Mesenchymal stem cell (in vitro differentiated cells and primary cell): ENCODE measurements at regions not wholly inside any gene's neighbourhood (a gene's known extent, or its start where the extent isn't known, plus 50 kb on each side); places are given as distances from the start of the nearest gene placed in this dataset.

Experiments
- DNase-seq: peaks from one replicate; pipeline ENCODE4 v3.0.0-alpha.2; 2013
- H2AFZ ChIP-seq: one replicate; pipeline ENCODE4 v1.6.1; 2013; ENCODE audit warnings: low read depth, mild to moderate bottlenecking, control low read depth, inconsistent platforms, low read length, moderate library complexity
- H2AK5ac ChIP-seq: 2 replicates; pipeline ENCODE4 v1.6.1; 2013; ENCODE audit warnings: low read length, moderate library complexity, mild to moderate bottlenecking, inconsistent platforms; ENCODE audit not compliant: severe bottlenecking
- H2BK120ac ChIP-seq: one replicate; pipeline ENCODE4 v1.6.1; 2013; ENCODE audit warnings: low read depth, mild to moderate bottlenecking, inconsistent platforms, low read length, moderate library complexity
- H2BK12ac ChIP-seq, 2 experiments: one replicate each; pipeline ENCODE4 v1.6.1; 2013; ENCODE audit warnings: inconsistent platforms in 2 of 2, low read length in 2 of 2, mild to moderate bottlenecking in 2 of 2, moderate library complexity in 2 of 2, control low read depth in 1 of 2
- H2BK15ac ChIP-seq: one replicate; pipeline ENCODE4 v1.6.1; 2013; ENCODE audit warnings: mild to moderate bottlenecking, low read depth, inconsistent platforms; ENCODE audit not compliant: poor library complexity, severe bottlenecking
- H2BK5ac ChIP-seq: 2 replicates; pipeline ENCODE4 v1.6.1; 2013; ENCODE audit warnings: low read depth, mild to moderate bottlenecking, low read length, control low read depth, inconsistent platforms; ENCODE audit not compliant: poor library complexity, severe bottlenecking
- H3K14ac ChIP-seq, 2 experiments: one replicate each; pipeline ENCODE4 v1.6.1; 2013; ENCODE audit warnings: inconsistent platforms in 2 of 2, low read length in 2 of 2, control low read depth in 1 of 2, mild to moderate bottlenecking in 1 of 2, moderate library complexity in 1 of 2
- H3K18ac ChIP-seq, 2 experiments: one replicate each; pipeline ENCODE4 v1.6.1; 2013; ENCODE audit warnings: inconsistent platforms in 2 of 2, low read length in 2 of 2, control low read depth in 1 of 2, low read depth in 1 of 2, mild to moderate bottlenecking in 1 of 2
- H3K23ac ChIP-seq, 2 experiments: one replicate each; pipeline ENCODE4 v1.6.1; 2013; ENCODE audit warnings: inconsistent platforms in 2 of 2, low read length in 2 of 2, mild to moderate bottlenecking in 2 of 2, moderate library complexity in 2 of 2, control low read depth in 1 of 2
- H3K27ac ChIP-seq: 2 replicates; pipeline ENCODE4 v1.5.1; 2013; ENCODE audit warnings: mild to moderate bottlenecking, moderate library complexity, low read length, control low read depth, inconsistent platforms; ENCODE audit not compliant: poor library complexity, severe bottlenecking
- H3K27me3 ChIP-seq, 2 experiments: 2 replicates each; pipeline versions ENCODE4 v1.6.1 to v1.7.0; 2013; ENCODE audit warnings: low read length in 2 of 2, mild to moderate bottlenecking in 2 of 2, moderate library complexity in 2 of 2, control low read depth in 1 of 2, inconsistent platforms in 1 of 2; ENCODE audit not compliant: control insufficient read depth in 1 of 2, insufficient read depth in 1 of 2
- H3K36me3 ChIP-seq, 2 experiments: 2 replicates each; pipeline versions ENCODE4 v1.6.1 to v1.7.0; 2013; ENCODE audit warnings: low read length in 2 of 2, control low read depth in 1 of 2, inconsistent platforms in 1 of 2, low read depth in 1 of 2, mild to moderate bottlenecking in 1 of 2; ENCODE audit not compliant: insufficient read depth in 2 of 2, control insufficient read depth in 1 of 2
- H3K4ac ChIP-seq, 2 experiments: one replicate each; pipeline ENCODE4 v1.6.1; 2013; ENCODE audit warnings: inconsistent platforms in 2 of 2, low read length in 2 of 2, mild to moderate bottlenecking in 2 of 2, moderate library complexity in 2 of 2, control low read depth in 1 of 2, low read depth in 1 of 2
- H3K4me1 ChIP-seq: 2 replicates; pipeline ENCODE4 v1.6.1; 2013; ENCODE audit warnings: low read depth, low read length, control low read depth; ENCODE audit not compliant: control insufficient read depth, insufficient read depth
- H3K4me2 ChIP-seq: 2 replicates; pipeline ENCODE4 v1.6.1; 2013; ENCODE audit warnings: low read length, mild to moderate bottlenecking, inconsistent platforms; ENCODE audit not compliant: poor library complexity, severe bottlenecking
- H3K4me3 ChIP-seq, 2 experiments: 2 replicates each; pipeline versions ENCODE4 v1.5.1 to v1.7.0; 2013; ENCODE audit warnings: low read length in 2 of 2, mild to moderate bottlenecking in 2 of 2, control low read depth in 1 of 2, low read depth in 1 of 2; ENCODE audit not compliant: insufficient read depth in 1 of 2
- H3K79me1 ChIP-seq: replicated peaks from 2 replicates; pipeline ENCODE4 v1.6.1; 2013; ENCODE audit warnings: mild to moderate bottlenecking, control low read depth, low read length, inconsistent platforms; ENCODE audit not compliant: poor library complexity, severe bottlenecking
- H3K9ac ChIP-seq: 2 replicates; pipeline ENCODE4 v1.7.0; 2013; ENCODE audit warnings: mild to moderate bottlenecking, low read length, moderate library complexity
- H3K9me3 ChIP-seq: 2 replicates; pipeline ENCODE4 v1.7.0; 2013; ENCODE audit warnings: mild to moderate bottlenecking, low read length; ENCODE audit not compliant: control insufficient read depth
- H4K8ac ChIP-seq: one replicate; pipeline ENCODE4 v1.6.1; 2013; ENCODE audit warnings: inconsistent platforms, mild to moderate bottlenecking, low read length, moderate library complexity
- H4K91ac ChIP-seq: one replicate; pipeline ENCODE4 v1.6.1; 2013; ENCODE audit warnings: mild to moderate bottlenecking, low read length, inconsistent platforms
- WGBS: methylation state at CpG from one replicate; pipeline ENCODE4 v1.1.7; 2013; ENCODE audit warnings: mixed read lengths; 5-methylcytosine and 5-hydroxymethylcytosine counted together

GRCh38 chr9:82410306-82410705 is 421.7 kb downstream of the SPATA31D1 start:
- no peak overlapping the region for H2BK15ac ChIP-seq
- peaks cover 5% of the 10 kb centered on the region for H3K9me3 ChIP-seq
- no peak overlapping the region for H2BK12ac ChIP-seq
- peak; percentile 26 for DNase-seq
- no peak overlapping the region for H3K14ac ChIP-seq
- no peak overlapping the region for H3K4me2 ChIP-seq
- H3K18ac ChIP-seq: no peak overlapping the region
- H2BK120ac ChIP-seq: no peak overlapping the region
- H3K27ac ChIP-seq: no peak overlapping the region
- no peak overlapping the region for H4K91ac ChIP-seq
- no peak overlapping the region for H2BK5ac ChIP-seq
- no peaks in the 10 kb centered on the region for H3K27me3 ChIP-seq
- H3K79me1 ChIP-seq: no peaks in the 10 kb centered on the region
- no peak overlapping the region for H4K8ac ChIP-seq
- no peaks in the 10 kb centered on the region for H3K4me1 ChIP-seq
- no peak overlapping the region for H2AK5ac ChIP-seq
- H3K4me3 ChIP-seq: no peak overlapping the region
- no peak overlapping the region for H3K23ac ChIP-seq
- no peaks in the 10 kb centered on the region for H3K36me3 ChIP-seq
- no peak overlapping the region for H3K4ac ChIP-seq
- H2AFZ ChIP-seq: no peak overlapping the region
- H3K9ac ChIP-seq: no peak overlapping the region

GRCh38 chr9:82410866-82411265 is 422.3 kb downstream of the SPATA31D1 start:
- no peak for DNase-seq
- H3K9ac ChIP-seq: no peak overlapping the region
- H2BK120ac ChIP-seq: no peak overlapping the region
- no peak overlapping the region for H3K27ac ChIP-seq
- no peak overlapping the region for H3K4ac ChIP-seq
- H3K9me3 ChIP-seq: peaks cover 5% of the 10 kb centered on the region
- H3K18ac ChIP-seq: no peak overlapping the region
- no peak overlapping the region for H2BK12ac ChIP-seq
- H3K14ac ChIP-seq: no peak overlapping the region
- no peaks in the 10 kb centered on the region for H3K79me1 ChIP-seq
- no peaks in the 10 kb centered on the region for H3K36me3 ChIP-seq
- H3K4me3 ChIP-seq: no peak overlapping the region
- H4K8ac ChIP-seq: no peak overlapping the region
- no peaks in the 10 kb centered on the region for H3K27me3 ChIP-seq
- H4K91ac ChIP-seq: no peak overlapping the region
- H3K4me1 ChIP-seq: no peaks in the 10 kb centered on the region
- no peak overlapping the region for H3K4me2 ChIP-seq
- no peak overlapping the region for H3K23ac ChIP-seq
- no peak overlapping the region for H2BK15ac ChIP-seq
- no peak overlapping the region for H2AK5ac ChIP-seq
- peak overlapping the region; percentile 76 for H2BK5ac ChIP-seq
- H2AFZ ChIP-seq: no peak overlapping the region

GRCh38 chr9:82412586-82413305 is 424.2 kb downstream of the SPATA31D1 start:
- no peaks in the 10 kb centered on the region for H3K4me1 ChIP-seq
- H3K4me2 ChIP-seq: no peak overlapping the region
- H3K36me3 ChIP-seq: no peaks in the 10 kb centered on the region
- no peak overlapping the region for H2AK5ac ChIP-seq
- H2BK12ac ChIP-seq: no peak overlapping the region
- H2BK5ac ChIP-seq: no peak overlapping the region
- no peak overlapping the region for H2AFZ ChIP-seq
- DNase-seq: no peak
- H3K79me1 ChIP-seq: no peaks in the 10 kb centered on the region
- H3K18ac ChIP-seq: no peak overlapping the region
- H3K4ac ChIP-seq: no peak overlapping the region
- no peak overlapping the region for H3K23ac ChIP-seq
- no peak overlapping the region for H2BK120ac ChIP-seq
- no peak overlapping the region for H2BK15ac ChIP-seq
- no peak overlapping the region for H3K4me3 ChIP-seq
- H4K8ac ChIP-seq: no peak overlapping the region
- peaks cover 5% of the 10 kb centered on the region for H3K9me3 ChIP-seq
- H3K14ac ChIP-seq: no peak overlapping the region
- H3K9ac ChIP-seq: no peak overlapping the region
- H3K27ac ChIP-seq: no peak overlapping the region
- no peak overlapping the region for H4K91ac ChIP-seq
- no peaks in the 10 kb centered on the region for H3K27me3 ChIP-seq
- 76% methylated on average over 2 of the region's 2 CpGs for WGBS

DNA sequence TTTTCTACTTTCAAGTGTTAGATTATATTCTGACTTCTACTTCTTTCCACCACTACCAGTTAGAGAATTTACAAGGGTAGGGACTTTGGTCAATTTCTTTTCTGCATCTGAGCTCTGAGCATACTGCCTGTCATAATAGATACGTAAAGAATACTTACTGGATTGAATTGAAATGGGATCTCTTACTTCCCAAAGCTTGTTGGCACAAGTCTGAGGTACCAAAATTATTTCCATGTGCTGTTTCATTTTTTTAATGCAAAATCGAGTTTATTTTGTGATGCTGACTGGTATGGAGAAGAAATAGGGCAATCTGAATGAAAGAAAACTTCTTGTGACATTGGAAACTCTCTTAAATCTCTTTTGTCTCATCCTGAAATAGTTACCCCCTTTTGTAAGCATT is 428.9 kb downstream of the SPATA31D1 start:
- Histone ChIP-seq H3K27ac (no peak overlapping the region), H3K79me1 (no peaks in the 10 kb centered on the region), H3K9me3 (peaks cover 5% of the 10 kb centered on the region), H2AFZ (no peak overlapping the region), H3K4me1 (no peaks in the 10 kb centered on the region), H3K27me3 (no peaks in the 10 kb centered on the region), H3K36me3 (no peaks in the 10 kb centered on the region), H3K18ac (no peak overlapping the region), H4K91ac (no peak overlapping the region), H3K9ac (no peak overlapping the region), H3K4me2 (no peak overlapping the region), H3K4me3 (no peak overlapping the region), H3K14ac (no peak overlapping the region), H2BK5ac (no peak overlapping the region), H3K23ac (no peak overlapping the region), H2BK12ac (no peak overlapping the region), H4K8ac (no peak overlapping the region), H3K4ac (no peak overlapping the region), H2BK15ac (no peak overlapping the region), H2AK5ac (no peak overlapping the region), H2BK120ac (no peak overlapping the region)
- WGBS: 100% methylated on average over 1 of the region's 2 CpGs
- DNase-seq: no peak
